Lower leg skin (tissue), 4 donors: ENCODE measurements at regions not wholly inside any gene's neighbourhood (a gene's known extent, or its start where the extent isn't known, plus 50 kb on each side); places are given as distances from the start of the nearest gene placed in this dataset.

Source experiments
- DNase-seq, 2 donors: peaks; one replicate each; pipeline ENCODE4 v3.0.0-alpha.2; 2019; ENCODE audit warnings: low spot score in 2 of 2
- H3K4me3 ChIP-seq: fragments of 200-600 bp; sonication (generic); 2 replicates; pipeline ENCODE4 v1.5.1; 2017; ENCODE audit warnings: mild to moderate bottlenecking, low read depth; ENCODE audit not compliant: poor library complexity, severe bottlenecking
- POLR2A ChIP-seq, 2 donors: fragments of 450-650 bp; IDR thresholded peaks; one replicate each; pipeline ENCODE4 v1.6.1; 2016 to 2017; ENCODE audit warnings: antibody characterized with exemption in 2 of 2, mild to moderate bottlenecking in 1 of 2, moderate library complexity in 1 of 2
- WGBS, 2 donors: methylation state at CpG; one replicate each; pipeline ENCODE4 v1.1.5; 2018; 5-methylcytosine and 5-hydroxymethylcytosine counted together
- intact Hi-C: fragments of 100-400 bp; cut with DNase I; formaldehyde crosslinking; loops from one replicate; pipeline ENCODE4 v1.15.0; 2023; ENCODE audit warnings: low total_unique reads
- TF ChIP-seq, protein P1 (sequence below), 3 donors: fragments of 450-650 bp; IDR thresholded peaks; one replicate each; pipeline ENCODE4 v1.5.1; 2016; ENCODE audit warnings: antibody characterized with exemption in 3 of 3, mild to moderate bottlenecking in 3 of 3, moderate library complexity in 2 of 3

- 93 to 96% methylated on average over 3 of the region's 3 CpGs for WGBS, 2 donors
- DNase-seq: no peak
- TF ChIP-seq POLR2A (IDR thresholded peaks at IDR 0.05): no peak
- TF ChIP-seq, protein P1, sequence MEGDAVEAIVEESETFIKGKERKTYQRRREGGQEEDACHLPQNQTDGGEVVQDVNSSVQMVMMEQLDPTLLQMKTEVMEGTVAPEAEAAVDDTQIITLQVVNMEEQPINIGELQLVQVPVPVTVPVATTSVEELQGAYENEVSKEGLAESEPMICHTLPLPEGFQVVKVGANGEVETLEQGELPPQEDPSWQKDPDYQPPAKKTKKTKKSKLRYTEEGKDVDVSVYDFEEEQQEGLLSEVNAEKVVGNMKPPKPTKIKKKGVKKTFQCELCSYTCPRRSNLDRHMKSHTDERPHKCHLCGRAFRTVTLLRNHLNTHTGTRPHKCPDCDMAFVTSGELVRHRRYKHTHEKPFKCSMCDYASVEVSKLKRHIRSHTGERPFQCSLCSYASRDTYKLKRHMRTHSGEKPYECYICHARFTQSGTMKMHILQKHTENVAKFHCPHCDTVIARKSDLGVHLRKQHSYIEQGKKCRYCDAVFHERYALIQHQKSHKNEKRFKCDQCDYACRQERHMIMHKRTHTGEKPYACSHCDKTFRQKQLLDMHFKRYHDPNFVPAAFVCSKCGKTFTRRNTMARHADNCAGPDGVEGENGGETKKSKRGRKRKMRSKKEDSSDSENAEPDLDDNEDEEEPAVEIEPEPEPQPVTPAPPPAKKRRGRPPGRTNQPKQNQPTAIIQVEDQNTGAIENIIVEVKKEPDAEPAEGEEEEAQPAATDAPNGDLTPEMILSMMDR (IDR thresholded peaks at IDR 0.05): no peak
- intact Hi-C loops: no loop called here
- H3K4me3 ChIP-seq: no peak overlapping the region
These were observed 111.4 kb upstream of the DEPDC1 start for GRCh38 chr1:68608289-68608688.

GRCh38 chr1:68615312-68615711, 118.4 kb upstream of the DEPDC1 start:
- no peak overlapping the region for H3K4me3 ChIP-seq
- TF ChIP-seq POLR2A (IDR thresholded peaks at IDR 0.05): no peak
- TF ChIP-seq, protein P1 (IDR thresholded peaks at IDR 0.05): no peak
- intact Hi-C loops: no loop called here
- 69 to 72% methylated on average over 4 of the region's 4 CpGs for WGBS, 2 donors
- DNase-seq: no peak

DNA sequence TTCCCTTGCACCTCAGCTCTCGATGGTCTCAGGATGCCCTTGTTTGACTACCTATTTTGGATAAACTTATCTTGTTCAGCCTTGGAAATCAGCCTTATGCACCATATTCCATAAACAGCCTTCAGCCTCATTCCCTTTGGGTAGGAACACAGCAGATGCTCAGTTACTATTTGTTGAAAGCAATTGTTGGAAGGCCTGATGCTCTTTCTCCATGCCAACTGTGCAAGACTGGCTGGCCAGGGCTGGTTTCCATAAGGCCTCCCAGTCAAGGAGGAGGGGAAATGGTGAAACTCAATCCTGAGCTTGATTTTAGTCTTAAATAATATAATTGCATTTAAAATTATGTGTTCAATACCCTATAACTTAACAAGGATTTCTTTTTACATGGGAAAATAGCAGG, 121.1 kb upstream of the DEPDC1 start:
- WGBS, 2 donors: 71 to 78% methylated on average over 1 of the region's 1 CpG
- no peak for DNase-seq
- TF ChIP-seq, protein P1 (IDR thresholded peaks at IDR 0.05): no peak
- TF ChIP-seq POLR2A (IDR thresholded peaks at IDR 0.05): no peak
- intact Hi-C loops: no loop called here
- no peak overlapping the region for H3K4me3 ChIP-seq

DNA sequence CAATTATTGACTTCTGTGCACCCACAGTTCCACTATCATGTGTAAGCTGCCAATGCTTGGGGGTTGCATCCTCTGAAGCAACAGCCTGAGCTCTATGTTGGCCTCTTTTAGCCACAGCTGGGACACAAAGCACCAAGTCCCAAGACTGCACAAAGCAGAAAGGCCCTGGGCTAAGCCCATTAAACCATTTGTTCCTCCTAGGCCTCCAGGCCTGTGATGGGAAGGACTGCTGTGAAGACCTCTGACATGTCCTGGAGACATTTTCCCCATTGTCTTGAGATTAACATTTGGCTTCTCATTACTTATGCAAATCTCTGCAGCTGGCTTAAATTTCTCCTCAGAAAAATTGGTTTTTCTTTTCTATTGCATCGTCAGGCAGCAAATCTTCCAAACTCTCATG, 123.7 kb upstream of the DEPDC1 start:
- intact Hi-C loops: no loop called here
- 70 to 76% methylated on average over 1 of the region's 1 CpG for WGBS, 2 donors
- H3K4me3 ChIP-seq: no peak overlapping the region
- no peak for DNase-seq
- TF ChIP-seq, protein P1 (IDR thresholded peaks at IDR 0.05): no peak
- TF ChIP-seq POLR2A (IDR thresholded peaks at IDR 0.05): no peak

DNA sequence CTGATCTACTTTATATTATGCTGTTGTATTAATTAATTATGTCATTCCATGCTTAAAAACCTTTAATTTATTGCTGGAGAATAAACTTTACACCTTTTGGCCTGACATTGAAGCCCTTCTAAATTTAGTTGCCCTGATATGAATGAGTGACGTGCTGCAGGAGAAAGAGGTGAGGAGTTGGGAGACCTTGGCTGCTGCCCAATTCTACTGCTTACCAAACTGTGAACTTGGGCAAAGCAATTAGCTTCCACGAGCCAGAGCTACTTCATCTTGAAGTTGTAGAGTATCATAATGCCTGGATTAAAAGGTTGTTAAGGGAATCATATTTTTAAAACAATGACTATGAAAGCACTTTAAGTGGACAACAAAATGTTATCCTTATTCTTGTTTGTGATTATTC, 126.8 kb upstream of the DEPDC1 start:
- no peak overlapping the region for H3K4me3 ChIP-seq
- WGBS, 2 donors: 31 to 47% methylated on average over 2 of the region's 2 CpGs
- no peak for DNase-seq
- TF ChIP-seq POLR2A (IDR thresholded peaks at IDR 0.05): no peak
- TF ChIP-seq, protein P1 (IDR thresholded peaks at IDR 0.05): no peak
- intact Hi-C loops: no loop called here

GRCh38 chr1:68624233-68624632, 127.4 kb upstream of the DEPDC1 start:
- H3K4me3 ChIP-seq: no peak overlapping the region
- TF ChIP-seq, protein P1 (IDR thresholded peaks at IDR 0.05): no peak
- TF ChIP-seq POLR2A (IDR thresholded peaks at IDR 0.05): no peak
- 84% methylated on average over 3 of the region's 3 CpGs for WGBS, 2 donors
- intact Hi-C loops: no loop called here
- no peak for DNase-seq
